K562 (cell line): ENCODE measurements at regions not wholly inside any gene's neighbourhood (a gene's known extent, or its start where the extent isn't known, plus 50 kb on each side); places are given as distances from the start of the nearest gene placed in this dataset.

ENCODE experiments used
- ATAC-seq: fragments of 200-7000 bp; cut with Tn5 transposase; 3 replicates; pipeline ENCODE4 v1.9.1; 2020; ENCODE audit warnings: moderate library complexity
- BruUV-seq: library from RNA; stranded (reverse); fragments of 400-500 nt; replicated peaks from 2 replicates; lab custom pipeline; 2021; lab: Mats Ljungman, UMichigan
- CTCF ChIA-PET: fragments of 300-600 bp; formaldehyde crosslinking; extraction: SDS; loops from one replicate; lab custom pipeline; 2021; ENCODE audit warnings: low intra/inter-chr PET ratio; lab: Yijun Ruan, JAX
- POLR2A ChIA-PET: fragments of 300-600, 350-650 bp; sonication (Branson Sonifier 250); formaldehyde crosslinking; extraction: SDS; loops from one replicate; lab custom pipeline; 2021; ENCODE audit warnings: antibody characterized with exemption, inconsistent platforms; lab: Yijun Ruan, JAX
- DNase-seq, 4 experiments: peaks; one replicate each; pipeline versions ENCODE4 v3.0.0 to v3.0.0-alpha.2; 2011 to 2018; ENCODE audit warnings: low spot score in 3 of 4, mixed read lengths in 3 of 4; ENCODE audit errors: extremely low read depth in 1 of 4
- FAIRE-seq: peaks from 2 replicates; lab custom pipeline; 2011; peaks lifted over from hg19 to GRCh38; lab: Jason Lieb, UNC
- H2AFZ ChIP-seq: 2 replicates; pipeline ENCODE4 v1.6.0; 2011; ENCODE audit warnings: low read depth, low read length, control low read depth, inconsistent platforms
- H3K27ac ChIP-seq: fragments of 200-600 bp; 3 replicates; pipeline ENCODE4 v1.8.0; 2011; ENCODE audit warnings: low read depth, mild to moderate bottlenecking, control low read depth, inconsistent platforms, low read length, moderate library complexity, mixed read lengths; ENCODE audit errors: extremely low read depth
- H3K27me3 ChIP-seq, 2 experiments: fragments of 300-600 bp in 1 of 2; 2 replicates in 1 of 2; 3 replicates in 1 of 2; pipeline versions ENCODE4 v1.6.0 to v1.8.0; 2011; ENCODE audit warnings: inconsistent platforms in 2 of 2, low read length in 2 of 2, mild to moderate bottlenecking in 1 of 2, mixed read lengths in 1 of 2, moderate library complexity in 1 of 2; ENCODE audit not compliant: control insufficient read depth in 2 of 2, insufficient read depth in 2 of 2
- H3K36me3 ChIP-seq: fragments of 300-600 bp; 3 replicates; pipeline ENCODE4 v1.8.0; 2011; ENCODE audit warnings: mild to moderate bottlenecking, low read length, inconsistent platforms; ENCODE audit not compliant: control insufficient read depth, insufficient read depth
- H3K4me1 ChIP-seq, 2 experiments: fragments of 200-600 bp in 1 of 2; replicated peaks in 1 of 2; 2 replicates in 1 of 2; 3 replicates in 1 of 2; pipeline versions ENCODE4 v1.5.1 to v1.8.0; 2011; ENCODE audit warnings: inconsistent platforms in 2 of 2, low read length in 2 of 2, mild to moderate bottlenecking in 1 of 2, mixed read lengths in 1 of 2, moderate library complexity in 1 of 2; ENCODE audit not compliant: control insufficient read depth in 2 of 2, insufficient read depth in 2 of 2
- H3K4me2 ChIP-seq: 2 replicates; pipeline ENCODE4 v1.6.1; 2011; ENCODE audit warnings: low read length, control low read depth, inconsistent platforms, mixed read lengths; ENCODE audit not compliant: insufficient read depth
- H3K4me3 ChIP-seq: fragments of 200-600 bp; sonication (generic), shearing (Covaris generic); 2 replicates; pipeline ENCODE4 v1.5.1; 2016; ENCODE audit warnings: control low read depth, inconsistent platforms
- H3K79me2 ChIP-seq: fragments of 200-600 bp; 3 replicates; pipeline ENCODE4 v1.8.0; 2011; ENCODE audit warnings: low read length, inconsistent platforms; ENCODE audit not compliant: control insufficient read depth, insufficient read depth
- H3K9ac ChIP-seq, 2 experiments: 2 replicates each; pipeline versions ENCODE4 v1.6.0 to v1.6.1; 2011; ENCODE audit warnings: low read depth in 2 of 2, low read length in 2 of 2, control low read depth in 1 of 2, inconsistent platforms in 1 of 2, mild to moderate bottlenecking in 1 of 2, mixed read lengths in 1 of 2; ENCODE audit not compliant: insufficient read depth in 1 of 2
- H3K9me1 ChIP-seq: one replicate; pipeline ENCODE4 v1.6.0; 2011; ENCODE audit warnings: inconsistent platforms, mild to moderate bottlenecking, low read length, moderate library complexity; ENCODE audit not compliant: control insufficient read depth, insufficient read depth
- H3K9me3 ChIP-seq: replicated peaks from 2 replicates; pipeline ENCODE4 v1.5.1; 2011; ENCODE audit warnings: low read depth, low read length, inconsistent platforms; ENCODE audit not compliant: control insufficient read depth, insufficient read depth
- H4K20me1 ChIP-seq: replicated peaks from 2 replicates; pipeline ENCODE4 v1.6.1; 2011; ENCODE audit warnings: low read length, inconsistent platforms, mixed read lengths; ENCODE audit not compliant: control insufficient read depth, insufficient read depth
- ARID1B ChIP-seq: fragments of 450-650 bp; IDR thresholded peaks from 2 replicates; pipeline ENCODE4 v1.6.1; 2016; ENCODE audit warnings: antibody characterized with exemption, mild to moderate bottlenecking, inconsistent platforms
- HINFP ChIP-seq: fragments of 450-650 bp; conservative IDR thresholded peaks from 2 replicates; pipeline ENCODE4 v1.6.1; 2016; ENCODE audit warnings: missing genetic modification characterization, low read depth, mild to moderate bottlenecking, control low read depth, missing compliant biosample characterization
- KAT7 ChIP-seq: sonication (generic); formaldehyde crosslinking; IDR thresholded peaks from 2 replicates; pipeline ENCODE4 v1.8.0; 2022; ENCODE audit warnings: missing genetic modification reagents, mild to moderate bottlenecking, borderline replicate concordance
- MAFF ChIP-seq: IDR thresholded peaks from 2 replicates; pipeline ENCODE4 v1.6.1; 2012; ENCODE audit warnings: low read length, improper control_type of control experiment
- MAFK ChIP-seq: IDR thresholded peaks from 2 replicates; pipeline ENCODE4 v1.6.1; 2011; ENCODE audit warnings: low read length, improper control_type of control experiment
- NFE2L1 ChIP-seq: fragments of 450-650 bp; IDR thresholded peaks from 2 replicates; pipeline ENCODE4 v1.6.1; 2016; ENCODE audit warnings: missing genetic modification characterization, low read depth, mild to moderate bottlenecking, missing compliant biosample characterization, moderate library complexity, borderline replicate concordance
- RCOR1 ChIP-seq, 2 experiments: IDR thresholded peaks; 2 replicates each; pipeline ENCODE4 v1.6.1; 2012; ENCODE audit warnings: low read depth in 2 of 2, low read length in 2 of 2, borderline replicate concordance in 1 of 2, improper control_type of control experiment in 1 of 2
- STAT6 ChIP-seq: sonication (generic); formaldehyde crosslinking; IDR thresholded peaks from 2 replicates; pipeline ENCODE4 v1.8.1; 2023; ENCODE audit warnings: mild to moderate bottlenecking, missing genetic modification reagents
- ZNF146 ChIP-seq: IDR thresholded peaks from one replicate; pipeline ENCODE4 v1.6.1; 2018; ENCODE audit warnings: missing compliant biosample characterization; ENCODE audit not compliant: unreplicated experiment
- ZNF316 ChIP-seq: fragments of 450-650 bp; IDR thresholded peaks from 2 replicates; pipeline ENCODE4 v1.6.1; 2016
- WGBS: fragments of 100-300 bp; shearing (Covaris generic); methylation state at CpG from one replicate; pipeline ENCODE4 v1.1.6; 2016; ENCODE audit warnings: low coverage, mixed read lengths; ENCODE audit not compliant: insufficient coverage; ENCODE audit errors: missing lambda C conversion rate; 5-methylcytosine and 5-hydroxymethylcytosine counted together
- in situ Hi-C: fragments of 300-500 bp; cut with MboI; formaldehyde crosslinking; loops from 4 replicates; pipeline ENCODE4 v1.15.0; 2018; ENCODE audit warnings: inconsistent platforms, mixed read lengths
- intact Hi-C: fragments of 100-400 bp; cut with micrococcal nuclease; formaldehyde crosslinking; loops from 2 replicates; pipeline ENCODE4 v1.14.2; 2022

- no peaks in the 10 kb centered on the region for H3K4me1 ChIP-seq
- CTCF ChIA-PET = no interaction called here
- in situ Hi-C loops = no loop called here
- no peaks in the 10 kb centered on the region for H4K20me1 ChIP-seq
- no peaks in the 10 kb centered on the region for H3K36me3 ChIP-seq
- H3K79me2 ChIP-seq = no peaks in the 10 kb centered on the region
- DNase-seq (no peak), FAIRE-seq (no peak)
- 0% methylated on average over 4 of the region's 4 CpGs for WGBS
- no peak overlapping the region for H2AFZ ChIP-seq
- TF ChIP-seq ARID1B (no peak), ZNF146 (CRISPR knock-in tag) (no peak), NFE2L1 (no peak), KAT7 (CRISPR knock-in tag) (no peak), STAT6 (CRISPR knock-in tag) (no peak), ZNF316 (peak; percentile 29; the same call in 1 of the 2 replicates), MAFK (peak; percentile 45; the same call in 1 of the 2 replicates), RCOR1 (IDR thresholded peaks at IDR 0.05; ENCODE audit: borderline replicate concordance in 1 of 2, low read depth in 2 of 2, low read length in 2 of 2) (no peak), HINFP (tag) (no peak), MAFF (peak; percentile 40; the same call in 1 of the 2 replicates)
- TF ChIP-seq, all 486 proteins: peak for 3
- no peak for ATAC-seq
- intact Hi-C loops = no loop called here
- Histone ChIP-seq H3K27ac (no peak overlapping the region), H3K27me3 (no peaks in the 10 kb centered on the region), H3K9ac (no peak overlapping the region), H3K4me2 (no peak overlapping the region), H3K4me3 (no peak overlapping the region), H3K9me1 (no peaks in the 10 kb centered on the region), H3K9me3 (no peaks in the 10 kb centered on the region)
- POLR2A ChIA-PET = interaction anchor here (1.7 kb wide), 1 partner anchor 15 kb away, joined by 5 read pairs; no protein-coding TSS in a partner anchor
- BruUV-seq = no TSS peak
Observed at GRCh38 chr1:55886856-55887712, 671.9 kb upstream of the USP24 start.
